ENCODE measurements at regions not wholly inside any gene's neighbourhood (a gene's known extent, or its start where the extent isn't known, plus 50 kb on each side); places are given as distances from the start of the nearest gene placed in this dataset.

DNA sequence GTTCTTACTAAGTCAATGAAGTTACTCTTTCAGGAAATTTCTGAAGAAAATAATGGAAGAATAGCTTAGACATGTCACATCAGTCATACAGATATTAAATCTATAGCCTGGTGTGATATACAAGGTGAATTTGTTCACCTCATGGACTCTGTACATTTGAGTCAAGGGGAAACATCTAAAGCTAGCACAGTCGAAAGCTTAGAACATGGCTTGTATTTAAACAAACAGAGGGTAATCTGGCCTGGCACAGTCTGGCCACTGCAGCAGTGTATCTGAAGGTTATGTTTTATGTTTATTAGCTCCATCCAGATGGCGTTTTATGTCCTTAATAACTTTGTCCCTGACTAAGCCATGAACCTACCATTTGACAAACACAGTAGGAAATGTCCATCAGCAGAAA, 817.3 kb downstream of the SATB2 start:
- TF ChIP-seq POLR2AphosphoS5 (IDR thresholded peaks at IDR 0.05; ENCODE audit: insufficient read depth in 1 of 2, low read depth in 1 of 2), result no peak
- no peak for TF ChIP-seq CTCF (IDR thresholded peaks at IDR 0.05)
